ENCODE measurements at regions not wholly inside any gene's neighbourhood (a gene's known extent, or its start where the extent isn't known, plus 50 kb on each side); places are given as distances from the start of the nearest gene placed in this dataset.

DNA sequence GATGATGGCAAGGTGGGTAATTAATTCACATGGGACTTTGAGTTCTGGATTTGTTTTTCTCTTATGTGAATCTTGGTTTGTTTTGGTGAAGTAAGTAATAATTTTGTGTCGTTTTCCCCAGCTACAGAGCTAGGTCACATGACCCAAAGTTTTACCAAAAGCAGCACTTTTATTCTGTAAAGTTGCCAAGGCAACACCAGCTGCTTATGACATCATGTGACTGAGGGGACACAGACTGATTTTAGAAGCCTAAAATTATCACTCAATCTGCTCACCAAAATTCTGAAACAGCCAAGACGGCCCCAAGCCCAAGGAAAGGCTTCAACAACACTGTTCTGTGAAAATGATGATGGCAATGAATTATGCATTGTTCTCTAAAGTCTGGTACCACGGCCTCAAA, 63.9 kb downstream of the MEX3B start:
- peaks cover 21% of the 10 kb centered on the region for H3K36me3 Mint-ChIP-seq (ENCODE audit: low read depth)
- Histone ChIP-seq H3K9me3 (ENCODE audit: control insufficient read depth, low read length) (peaks cover 13% of the 10 kb centered on the region), H3K36me3 (ENCODE audit: control insufficient read depth, insufficient read depth, low read length) (no peaks in the 10 kb centered on the region), H3K4me1 (ENCODE audit: control insufficient read depth, insufficient read depth, low read length) (no peaks in the 10 kb centered on the region), H3K4me3 (ENCODE audit: low read length) (no peak overlapping the region), H3K27me3 (ENCODE audit: control insufficient read depth, insufficient read depth, low read length, poor library complexity, severe bottlenecking) (no peaks in the 10 kb centered on the region), H3K9ac (ENCODE audit: extremely low read depth, low read length, poor library complexity, severe bottlenecking) (no peak overlapping the region), H3K27ac (ENCODE audit: low read depth, low read length) (no peak overlapping the region)
- no peak overlapping the region for H3K27ac Mint-ChIP-seq
- H3K27me3 Mint-ChIP-seq (ENCODE audit: insufficient read depth) = no peaks in the 10 kb centered on the region
- DNase-seq = no peak
- TF ChIP-seq, protein P1, sequence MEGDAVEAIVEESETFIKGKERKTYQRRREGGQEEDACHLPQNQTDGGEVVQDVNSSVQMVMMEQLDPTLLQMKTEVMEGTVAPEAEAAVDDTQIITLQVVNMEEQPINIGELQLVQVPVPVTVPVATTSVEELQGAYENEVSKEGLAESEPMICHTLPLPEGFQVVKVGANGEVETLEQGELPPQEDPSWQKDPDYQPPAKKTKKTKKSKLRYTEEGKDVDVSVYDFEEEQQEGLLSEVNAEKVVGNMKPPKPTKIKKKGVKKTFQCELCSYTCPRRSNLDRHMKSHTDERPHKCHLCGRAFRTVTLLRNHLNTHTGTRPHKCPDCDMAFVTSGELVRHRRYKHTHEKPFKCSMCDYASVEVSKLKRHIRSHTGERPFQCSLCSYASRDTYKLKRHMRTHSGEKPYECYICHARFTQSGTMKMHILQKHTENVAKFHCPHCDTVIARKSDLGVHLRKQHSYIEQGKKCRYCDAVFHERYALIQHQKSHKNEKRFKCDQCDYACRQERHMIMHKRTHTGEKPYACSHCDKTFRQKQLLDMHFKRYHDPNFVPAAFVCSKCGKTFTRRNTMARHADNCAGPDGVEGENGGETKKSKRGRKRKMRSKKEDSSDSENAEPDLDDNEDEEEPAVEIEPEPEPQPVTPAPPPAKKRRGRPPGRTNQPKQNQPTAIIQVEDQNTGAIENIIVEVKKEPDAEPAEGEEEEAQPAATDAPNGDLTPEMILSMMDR (conservative IDR thresholded peaks at IDR 0.05) = no peak
- H3K4me1 Mint-ChIP-seq = no peaks in the 10 kb centered on the region
- 40 to 89% methylated on average over 1 to 3 of the region's 3 CpGs for WGBS, 2 experiments (ENCODE audit: insufficient coverage in 1 of 2, insufficient read length in 1 of 2)
- H3K9me3 Mint-ChIP-seq = peaks cover 14% of the 10 kb centered on the region
- no peak overlapping the region for H3K4me3 Mint-ChIP-seq

DNA sequence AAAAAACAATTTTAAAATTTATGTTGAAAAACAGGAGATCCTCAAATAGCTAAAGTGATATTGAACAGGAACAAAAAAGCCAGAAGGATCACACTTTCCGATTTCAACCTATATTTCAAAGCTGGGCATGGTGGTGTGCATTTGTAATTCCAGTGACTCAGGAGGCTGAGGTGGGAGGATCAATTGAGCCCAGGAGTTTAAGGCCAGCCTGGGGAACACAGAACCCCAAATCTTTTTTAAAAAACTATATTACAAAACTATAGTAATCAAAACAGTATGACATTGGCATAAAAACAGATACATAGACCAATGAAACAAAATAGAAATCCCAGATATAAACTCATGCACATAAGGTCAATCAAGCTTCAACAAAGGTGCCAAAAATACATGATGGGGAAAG, 68.4 kb downstream of the MEX3B start:
- TF ChIP-seq, protein P1 (conservative IDR thresholded peaks at IDR 0.05) = no peak
- Histone ChIP-seq H3K27ac (ENCODE audit: low read depth, low read length) (no peak overlapping the region), H3K4me1 (ENCODE audit: control insufficient read depth, insufficient read depth, low read length) (no peaks in the 10 kb centered on the region), H3K27me3 (ENCODE audit: control insufficient read depth, insufficient read depth, low read length, poor library complexity, severe bottlenecking) (no peaks in the 10 kb centered on the region), H3K9me3 (ENCODE audit: control insufficient read depth, low read length) (peaks cover 19% of the 10 kb centered on the region), H3K4me3 (ENCODE audit: low read length) (no peak overlapping the region), H3K36me3 (ENCODE audit: control insufficient read depth, insufficient read depth, low read length) (peaks cover 3% of the 10 kb centered on the region), H3K9ac (ENCODE audit: extremely low read depth, low read length, poor library complexity, severe bottlenecking) (no peak overlapping the region)
- Mint-ChIP-seq H3K4me1 (no peaks in the 10 kb centered on the region), H3K4me3 (no peak overlapping the region), H3K9me3 (peaks cover 21% of the 10 kb centered on the region), H3K27ac (no peak overlapping the region), H3K36me3 (ENCODE audit: low read depth) (peaks cover 26% of the 10 kb centered on the region), H3K27me3 (ENCODE audit: insufficient read depth) (no peaks in the 10 kb centered on the region)
- no peak for DNase-seq
- WGBS, 2 experiments (ENCODE audit: insufficient coverage in 1 of 2, insufficient read length in 1 of 2) = 80 to 94% methylated on average over 1 of the region's 1 CpG

DNA sequence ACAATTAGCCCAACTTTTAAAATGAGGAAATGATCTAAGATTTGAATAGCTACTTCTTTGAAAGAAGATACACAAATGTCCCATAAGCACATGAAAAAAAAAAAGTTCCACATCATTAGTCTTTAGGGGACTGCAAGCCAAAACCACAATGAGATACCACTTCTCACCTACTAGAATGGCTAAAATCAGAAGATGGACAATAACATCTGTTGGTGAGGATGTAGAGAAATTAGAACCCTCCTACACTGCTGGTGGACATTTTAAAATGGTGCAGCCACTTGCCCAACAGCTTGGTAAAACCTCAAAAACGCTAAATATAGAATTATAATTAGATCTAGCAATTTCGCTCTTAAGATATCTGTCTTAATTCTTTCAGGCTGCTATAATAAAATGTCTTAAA, 77.1 kb downstream of the MEX3B start:
- no peaks in the 10 kb centered on the region for H3K27me3 Mint-ChIP-seq (ENCODE audit: insufficient read depth)
- peaks cover 9% of the 10 kb centered on the region for H3K36me3 ChIP-seq (ENCODE audit: control insufficient read depth, insufficient read depth, low read length)
- H3K9me3 Mint-ChIP-seq = peaks cover 18% of the 10 kb centered on the region
- H3K27ac Mint-ChIP-seq = no peak overlapping the region
- peaks cover 13% of the 10 kb centered on the region for H3K9me3 ChIP-seq (ENCODE audit: control insufficient read depth, low read length)
- H3K4me3 Mint-ChIP-seq = no peak overlapping the region
- no peak overlapping the region for H3K9ac ChIP-seq (ENCODE audit: extremely low read depth, low read length, poor library complexity, severe bottlenecking)
- H3K4me1 Mint-ChIP-seq = no peaks in the 10 kb centered on the region
- WGBS, 2 experiments (ENCODE audit: insufficient coverage in 1 of 2, insufficient read length in 1 of 2) = 100% methylated on average over 2 of the region's 2 CpGs; no CpG with 5 or more reads in 1 of the 2 experiments
- H3K4me1 ChIP-seq (ENCODE audit: control insufficient read depth, insufficient read depth, low read length) = no peaks in the 10 kb centered on the region
- TF ChIP-seq, protein P1 (conservative IDR thresholded peaks at IDR 0.05) = no peak
- H3K36me3 Mint-ChIP-seq (ENCODE audit: low read depth) = peaks cover 28% of the 10 kb centered on the region
- no peak for DNase-seq
- H3K27me3 ChIP-seq (ENCODE audit: control insufficient read depth, insufficient read depth, low read length, poor library complexity, severe bottlenecking) = no peaks in the 10 kb centered on the region
- no peak overlapping the region for H3K4me3 ChIP-seq (ENCODE audit: low read length)
- no peak overlapping the region for H3K27ac ChIP-seq (ENCODE audit: low read depth, low read length)

Data from endodermal cell (in vitro differentiated cells).